Neuronal stem cell (in vitro differentiated cells): ENCODE measurements at regions not wholly inside any gene's neighbourhood (a gene's known extent, or its start where the extent isn't known, plus 50 kb on each side); places are given as distances from the start of the nearest gene placed in this dataset.

Source experiments
- DNase-seq: peaks from one replicate; pipeline ENCODE4 v3.0.0-alpha.2; 2013; ENCODE audit warnings: low spot score
- H2AFZ ChIP-seq: one replicate; pipeline ENCODE4 v1.6.1; 2013; ENCODE audit warnings: mild to moderate bottlenecking, low read length, inconsistent platforms
- H2AK5ac ChIP-seq: 2 replicates; pipeline ENCODE4 v1.6.1; 2013; ENCODE audit warnings: low read depth, mild to moderate bottlenecking, inconsistent platforms, low read length, moderate library complexity, mixed read lengths
- H2BK120ac ChIP-seq: 2 replicates; pipeline ENCODE4 v1.6.1; 2013; ENCODE audit warnings: low read depth, mild to moderate bottlenecking, inconsistent platforms, low read length, moderate library complexity, mixed read lengths
- H2BK12ac ChIP-seq: one replicate; pipeline ENCODE4 v1.6.1; 2013; ENCODE audit warnings: low read length, inconsistent platforms
- H2BK15ac ChIP-seq: 2 replicates; pipeline ENCODE4 v1.6.1; 2013; ENCODE audit warnings: mild to moderate bottlenecking, low read length, inconsistent platforms, mixed read lengths
- H2BK5ac ChIP-seq: one replicate; pipeline ENCODE4 v1.6.1; 2013; ENCODE audit warnings: inconsistent platforms, mild to moderate bottlenecking, low read length, moderate library complexity
- H3K14ac ChIP-seq: one replicate; pipeline ENCODE4 v1.6.1; 2013; ENCODE audit warnings: low read length, inconsistent platforms
- H3K18ac ChIP-seq: 2 replicates; pipeline ENCODE4 v1.6.1; 2013; ENCODE audit warnings: low read length, inconsistent platforms
- H3K23ac ChIP-seq: 2 replicates; pipeline ENCODE4 v1.6.1; 2013; ENCODE audit warnings: low read depth, mild to moderate bottlenecking, mixed read lengths, low read length, inconsistent platforms; ENCODE audit not compliant: poor library complexity
- H3K27ac ChIP-seq: replicated peaks from 3 replicates; pipeline ENCODE4 v1.5.1; 2013; ENCODE audit warnings: low read length, inconsistent platforms
- H3K27me3 ChIP-seq, 3 experiments: 2 replicates each; pipeline ENCODE4 v1.6.1; 2013; ENCODE audit warnings: low read length in 3 of 3, mild to moderate bottlenecking in 2 of 3, inconsistent platforms in 1 of 3, low read depth in 1 of 3, mixed read lengths in 1 of 3, moderate library complexity in 1 of 3; ENCODE audit not compliant: control insufficient read depth in 3 of 3, insufficient read depth in 3 of 3
- H3K36me3 ChIP-seq, 2 donors: replicated peaks in 1 of 2; 2 replicates each; pipeline ENCODE4 v1.6.1; 2013; ENCODE audit warnings: low read length in 2 of 2; ENCODE audit not compliant: control insufficient read depth in 2 of 2, insufficient read depth in 2 of 2
- H3K4ac ChIP-seq: 2 replicates; pipeline ENCODE4 v1.6.1; 2013; ENCODE audit warnings: inconsistent platforms, mild to moderate bottlenecking, low read length, moderate library complexity
- H3K4me1 ChIP-seq, 2 donors: 1 replicate in 1 of 2; 2 replicates in 1 of 2; pipeline ENCODE4 v1.6.1; 2013; ENCODE audit warnings: low read length in 2 of 2, low read depth in 1 of 2; ENCODE audit not compliant: control insufficient read depth in 2 of 2, insufficient read depth in 1 of 2
- H3K4me2 ChIP-seq: one replicate; pipeline ENCODE4 v1.6.1; 2013; ENCODE audit warnings: mild to moderate bottlenecking, low read length, inconsistent platforms; ENCODE audit not compliant: insufficient read depth, poor library complexity, severe bottlenecking
- H3K4me3 ChIP-seq, 2 donors: 2 replicates each; pipeline ENCODE4 v1.5.1; 2013; ENCODE audit warnings: low read length in 2 of 2, mild to moderate bottlenecking in 2 of 2, inconsistent platforms in 1 of 2, moderate library complexity in 1 of 2
- H3K79me1 ChIP-seq: one replicate; pipeline ENCODE4 v1.6.1; 2013; ENCODE audit warnings: low read depth, mild to moderate bottlenecking, inconsistent platforms, low read length, moderate library complexity
- H3K9ac ChIP-seq: one replicate; pipeline ENCODE4 v1.6.1; 2013; ENCODE audit warnings: mild to moderate bottlenecking, low read depth, low read length, inconsistent platforms; ENCODE audit not compliant: poor library complexity
- H3K9me3 ChIP-seq, 2 donors: replicated peaks in 1 of 2; 2 replicates each; pipeline versions ENCODE3 to v1.6.1; 2013; ENCODE audit warnings: low read length in 2 of 2, mild to moderate bottlenecking in 2 of 2, inconsistent platforms in 1 of 2, low read depth in 1 of 2, mixed read lengths in 1 of 2, moderate library complexity in 1 of 2; ENCODE audit not compliant: control insufficient read depth in 2 of 2, insufficient read depth in 1 of 2
- H4K8ac ChIP-seq: one replicate; pipeline ENCODE4 v1.6.1; 2013; ENCODE audit warnings: low read depth, mild to moderate bottlenecking, inconsistent platforms, low read length, moderate library complexity
- H4K91ac ChIP-seq: one replicate; pipeline ENCODE4 v1.6.1; 2013; ENCODE audit warnings: low read length, low read depth, mild to moderate bottlenecking, inconsistent platforms; ENCODE audit not compliant: poor library complexity
- WGBS, 2 donors: extraction: QIAGEN DNeasy Blood & Tissue Kit; methylation state at CpG; one replicate each; pipeline ENCODE4 v1.1.7; 2013; ENCODE audit warnings: missing lambda C conversion rate in 2 of 2, mixed read lengths in 1 of 2; ENCODE audit not compliant: insufficient read length in 2 of 2, insufficient replicate concordance in 1 of 2; ENCODE audit errors: extremely low coverage in 2 of 2; 5-methylcytosine and 5-hydroxymethylcytosine counted together

DNA sequence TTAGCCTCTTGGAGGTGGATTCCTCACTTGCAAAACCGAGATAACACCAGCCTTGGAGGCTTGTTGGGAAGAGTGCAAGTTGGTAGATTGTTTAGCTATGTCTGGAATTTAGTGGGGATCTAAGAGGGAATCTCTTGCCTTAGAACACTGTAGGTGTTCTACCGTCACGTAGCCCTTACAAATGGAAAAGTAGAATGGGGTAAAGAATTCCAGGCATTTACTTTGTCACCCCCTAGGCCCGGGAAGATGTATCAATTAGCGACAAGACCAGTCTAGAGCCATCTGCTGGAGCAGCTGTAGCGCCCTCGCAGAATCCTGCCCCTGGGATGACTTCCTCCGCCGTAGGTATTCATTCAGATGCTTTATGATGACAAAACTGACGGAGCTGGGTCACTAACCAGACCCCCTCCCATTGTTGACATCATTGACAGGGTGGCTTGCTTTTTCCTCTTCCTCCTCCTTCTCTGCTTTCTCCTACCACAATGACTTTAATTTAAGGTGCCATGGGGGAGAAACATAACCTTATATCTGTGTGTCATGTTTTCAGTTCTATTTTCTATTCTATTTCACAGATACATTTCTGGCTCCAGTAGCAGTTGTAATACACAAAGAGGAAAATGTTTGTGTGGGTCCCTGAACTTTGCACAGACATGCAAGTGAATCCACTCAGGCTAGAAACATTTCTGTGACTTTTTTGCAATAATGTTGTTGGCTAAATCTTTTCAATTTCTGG lies 262.6 kb upstream of the LYZL1 start:
- no peak overlapping the region for H3K18ac ChIP-seq
- H3K27ac ChIP-seq, result no peak overlapping the region

GRCh38 chr10:29026802-29027580 lies 261.9 kb upstream of the LYZL1 start:
- no peak overlapping the region for H3K23ac ChIP-seq
- no peak for DNase-seq
- H3K27me3 ChIP-seq, result no peaks in the 10 kb centered on the region
- no peak overlapping the region for H3K18ac ChIP-seq
- no peak overlapping the region for H3K4me3 ChIP-seq
- no peak overlapping the region for H4K8ac ChIP-seq
- no peaks in the 10 kb centered on the region for H3K9me3 ChIP-seq
- H2BK5ac ChIP-seq, result no peak overlapping the region
- no peak overlapping the region for H2AFZ ChIP-seq
- H3K4me2 ChIP-seq, result no peak overlapping the region
- H3K27ac ChIP-seq, result no peak overlapping the region
- H2BK15ac ChIP-seq, result no peak overlapping the region
- no peak overlapping the region for H3K4ac ChIP-seq
- no peak overlapping the region for H2BK120ac ChIP-seq
- H3K9ac ChIP-seq, result no peak overlapping the region
- no peak overlapping the region for H2BK12ac ChIP-seq
- no peak overlapping the region for H3K14ac ChIP-seq
- peaks cover 2% of the 10 kb centered on the region for H3K79me1 ChIP-seq
- H3K36me3 ChIP-seq, result no peaks in the 10 kb centered on the region
- H4K91ac ChIP-seq, result no peak overlapping the region
- no CpG with 5 or more reads among the region's 5 CpGs for WGBS, 2 donors
- no peak overlapping the region for H2AK5ac ChIP-seq
- peaks cover 0 to 3% of the 10 kb centered on the region in 2 donors for H3K4me1 ChIP-seq

More for the DNA sequence above, 262.6 kb upstream of the LYZL1 start:
- no peak overlapping the region for H4K8ac ChIP-seq
- no peak overlapping the region for H4K91ac ChIP-seq
- H2BK12ac ChIP-seq, result no peak overlapping the region
- H3K9ac ChIP-seq, result no peak overlapping the region
- no peak overlapping the region for H2BK15ac ChIP-seq
- H3K27me3 ChIP-seq, result no peaks in the 10 kb centered on the region
- H3K4ac ChIP-seq, result no peak overlapping the region
- H3K36me3 ChIP-seq, result no peaks in the 10 kb centered on the region
- H2BK120ac ChIP-seq, result no peak overlapping the region
- H3K79me1 ChIP-seq, result no peaks in the 10 kb centered on the region
- no peak overlapping the region for H3K4me2 ChIP-seq
- no peak overlapping the region for H3K4me3 ChIP-seq
- H2AFZ ChIP-seq, result no peak overlapping the region
- H2AK5ac ChIP-seq, result no peak overlapping the region
- DNase-seq, result no peak
- peaks cover 0 to 3% of the 10 kb centered on the region in 2 donors for H3K4me1 ChIP-seq
- no peaks in the 10 kb centered on the region for H3K9me3 ChIP-seq
- H3K23ac ChIP-seq, result no peak overlapping the region
- no peak overlapping the region for H2BK5ac ChIP-seq
- WGBS, 2 donors, result no CpG with 5 or more reads among the region's 10 CpGs
- no peak overlapping the region for H3K14ac ChIP-seq

GRCh38 chr10:29028486-29028885 lies 260.4 kb upstream of the LYZL1 start:
- H4K8ac ChIP-seq, result no peak overlapping the region
- no CpG with 5 or more reads among the region's 3 CpGs for WGBS, 2 donors
- H2BK12ac ChIP-seq, result no peak overlapping the region

DNA sequence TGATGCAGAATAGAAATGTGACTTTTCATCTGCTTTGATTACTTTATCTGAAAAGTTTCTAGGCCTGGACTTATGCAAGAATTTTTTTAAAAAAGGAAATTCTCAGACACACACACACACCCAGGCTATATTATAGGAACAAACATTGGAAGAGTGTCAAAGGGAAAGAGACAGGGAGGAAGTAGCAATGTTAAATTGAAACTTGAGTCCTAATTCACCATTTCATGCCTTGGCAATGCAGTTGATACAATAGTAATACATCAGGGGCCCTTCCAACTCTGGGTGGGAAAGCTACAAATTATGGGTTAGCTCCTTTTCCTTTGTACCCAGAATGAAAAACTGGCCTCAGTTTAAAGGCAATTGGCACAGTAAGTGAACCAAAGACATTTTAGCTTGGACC lies 258.0 kb upstream of the LYZL1 start:
- H3K14ac ChIP-seq, result no peak overlapping the region
- H3K18ac ChIP-seq, result no peak overlapping the region
- no peak overlapping the region for H3K4me2 ChIP-seq
- no peak overlapping the region for H3K9ac ChIP-seq
- H2BK12ac ChIP-seq, result no peak overlapping the region
- H3K4me3 ChIP-seq, result no peak overlapping the region
- DNase-seq, result no peak
- H2BK15ac ChIP-seq, result no peak overlapping the region
- H3K27me3 ChIP-seq, result no peaks in the 10 kb centered on the region
- H3K4me1 ChIP-seq, result peaks cover 0 to 3% of the 10 kb centered on the region in 2 donors
- H3K9me3 ChIP-seq, result no peaks in the 10 kb centered on the region
- no peak overlapping the region for H3K23ac ChIP-seq
- no peak overlapping the region for H2AFZ ChIP-seq
- H3K27ac ChIP-seq, result no peak overlapping the region
- H3K4ac ChIP-seq, result no peak overlapping the region
- H4K91ac ChIP-seq, result no peak overlapping the region
- H3K36me3 ChIP-seq, result no peaks in the 10 kb centered on the region
- H4K8ac ChIP-seq, result no peak overlapping the region
- no peak overlapping the region for H2AK5ac ChIP-seq
- H2BK5ac ChIP-seq, result no peak overlapping the region
- peaks cover 2% of the 10 kb centered on the region for H3K79me1 ChIP-seq
- H2BK120ac ChIP-seq, result no peak overlapping the region

More at GRCh38 chr10:29028486-29028885, 260.4 kb upstream of the LYZL1 start:
- no peak for DNase-seq
- no peaks in the 10 kb centered on the region for H3K36me3 ChIP-seq
- no peaks in the 10 kb centered on the region for H3K9me3 ChIP-seq
- H3K23ac ChIP-seq, result no peak overlapping the region
- H3K79me1 ChIP-seq, result peaks cover 2% of the 10 kb centered on the region
- no peak overlapping the region for H2BK120ac ChIP-seq
- peaks cover 0 to 3% of the 10 kb centered on the region in 2 donors for H3K4me1 ChIP-seq
- H2BK5ac ChIP-seq, result no peak overlapping the region
- H3K27me3 ChIP-seq, result no peaks in the 10 kb centered on the region
- no peak overlapping the region for H2BK15ac ChIP-seq
- no peak overlapping the region for H2AK5ac ChIP-seq
- no peak overlapping the region for H3K9ac ChIP-seq
- no peak overlapping the region for H3K27ac ChIP-seq
- no peak overlapping the region for H3K4ac ChIP-seq
- H3K4me3 ChIP-seq, result no peak overlapping the region
- H3K14ac ChIP-seq, result no peak overlapping the region
- no peak overlapping the region for H3K18ac ChIP-seq
- no peak overlapping the region for H2AFZ ChIP-seq
- H4K91ac ChIP-seq, result no peak overlapping the region
- H3K4me2 ChIP-seq, result no peak overlapping the region
